Esophagus muscularis mucosa (tissue), 3 donors: ENCODE measurements at regions not wholly inside any gene's neighbourhood (a gene's known extent, or its start where the extent isn't known, plus 50 kb on each side); places are given as distances from the start of the nearest gene placed in this dataset.

Source experiments
- CTCF ChIP-seq, 3 experiments: fragments of 200-600 bp in 2 of 3; fragments of 450-650 bp in 1 of 3; sonication (generic) in 2 of 3; IDR thresholded peaks; one replicate each; pipeline ENCODE4 v1.5.1; 2017 to 2019; ENCODE audit warnings: antibody characterized with exemption in 3 of 3, mild to moderate bottlenecking in 2 of 3, moderate library complexity in 1 of 3
- POLR2AphosphoS5 ChIP-seq, 2 donors: sonication (generic); formaldehyde crosslinking; IDR thresholded peaks; one replicate each; pipeline ENCODE4 v1.6.1; 2017; ENCODE audit warnings: antibody characterized with exemption in 2 of 2

GRCh38 chr6:15769511-15770018, 106.7 kb upstream of the DTNBP1 start:
- TF ChIP-seq CTCF (IDR thresholded peaks at IDR 0.05) (no peak), POLR2AphosphoS5 (IDR thresholded peaks at IDR 0.05) (no peak)
